Adrenal gland (tissue), 9 donors: ENCODE measurements at regions not wholly inside any gene's neighbourhood (a gene's known extent, or its start where the extent isn't known, plus 50 kb on each side); places are given as distances from the start of the nearest gene placed in this dataset.
"Not testable (repeated sequence)": the region's sequence is repeated elsewhere in the genome, so short reads cannot be mapped to it uniquely, and the experiment has no call there.

Source experiments
- DNase-seq, 7 donors: peaks; one replicate each; pipeline ENCODE4 v3.0.0-alpha.2; 2019 to 2020
- H3K27ac ChIP-seq, 5 donors: fragments of 200-600 bp; sonication (generic) in 4 of 5; 1 replicate in 3 of 5; 2 replicates in 2 of 5; pipeline versions ENCODE4 v1.5.1 to v1.8.0; 2016 to 2020; ENCODE audit warnings: mild to moderate bottlenecking in 1 of 5
- H3K27me3 ChIP-seq: fragments of 200-600 bp; 2 replicates; pipeline ENCODE4 v1.8.0; 2021
- H3K36me3 ChIP-seq, 2 donors: fragments of 200-600 bp; replicated peaks in 1 of 2; 1 replicate in 1 of 2; 2 replicates in 1 of 2; pipeline versions ENCODE4 v1.5.1 to v1.8.0; 2018 to 2022
- H3K4me1 ChIP-seq, 2 donors: fragments of 200-600 bp; replicated peaks in 1 of 2; 1 replicate in 1 of 2; 2 replicates in 1 of 2; pipeline versions ENCODE4 v1.5.1 to v1.8.0; 2018 to 2021
- H3K4me3 ChIP-seq, 4 donors: fragments of 200-600 bp; sonication (generic) in 3 of 4; one replicate each; pipeline ENCODE4 v1.5.1; 2016 to 2018
- H3K9me3 ChIP-seq, 3 donors: fragments of 200-600 bp; sonication (generic) in 1 of 3; replicated peaks in 1 of 3; 1 replicate in 2 of 3; 2 replicates in 1 of 3; pipeline versions ENCODE4 v1.5.1 to v1.8.0; 2016 to 2021
- POLR2A ChIP-seq, 2 donors: fragments of 450-650 bp; IDR thresholded peaks; one replicate each; pipeline ENCODE4 v1.6.1; 2017; ENCODE audit warnings: antibody characterized with exemption in 2 of 2, mild to moderate bottlenecking in 2 of 2, moderate library complexity in 1 of 2
- WGBS, 4 donors: extraction: QIAGEN DNeasy Blood & Tissue Kit in 2 of 4; methylation state at CpG; one replicate each; pipeline versions ENCODE4 v1.1.5 to v1.1.7; 2013 to 2017; 5-methylcytosine and 5-hydroxymethylcytosine counted together
- intact Hi-C, 2 donors: fragments of 100-400 bp; cut with DNase I; formaldehyde crosslinking; loops; one replicate each; pipeline versions ENCODE4 v1.14.1 to v1.15.0; 2022 to 2023
- TF ChIP-seq, protein P1 (sequence below), 6 experiments: fragments of 450-650 bp in 4 of 6; fragments of 200-600 bp in 2 of 6; sonication (generic) in 1 of 6; IDR thresholded peaks; 1 replicate in 5 of 6; 2 replicates in 1 of 6; pipeline versions ENCODE4 v1.5.1 to v1.8.0; 2016 to 2021; ENCODE audit warnings: antibody characterized with exemption in 6 of 6, mild to moderate bottlenecking in 2 of 6, moderate library complexity in 1 of 6
- donor health status: healthy with polysubstance abuse.
- donor health status: Bipolar disorder and iron deficiency.
- donor health status: DM: yes; HTN: yes; CAD: no.
- donor health status: DM: no; HTN: no; CAD: no.
- donor health status: DM: no; HTN: no; CAD: no.

DNA sequence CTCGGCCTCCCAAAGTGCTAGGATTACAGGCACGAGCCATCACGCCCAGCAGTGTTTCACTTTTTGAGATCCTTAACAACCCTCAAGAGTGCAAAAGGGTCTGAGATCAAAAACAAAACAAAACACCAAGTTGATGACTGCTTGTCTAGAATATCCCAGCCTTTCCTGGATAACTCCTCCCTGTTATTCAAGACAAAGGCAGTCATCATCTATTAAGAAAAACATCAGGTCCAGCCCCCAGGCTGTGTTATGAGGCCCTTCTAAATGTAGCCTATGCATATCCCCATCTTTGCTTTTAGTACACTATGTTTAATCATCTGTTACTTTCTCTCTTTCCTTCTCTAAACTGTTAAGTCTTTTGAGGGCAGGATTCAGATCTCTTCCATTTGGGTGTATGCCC lies 150.1 kb upstream of the FHIT start:
- DNase-seq: no peak
- Histone ChIP-seq H3K9me3 (no peaks in the 10 kb centered on the region), H3K36me3 (no peaks in the 10 kb centered on the region), H3K27me3 (no peaks in the 10 kb centered on the region), H3K4me1 (no peaks in the 10 kb centered on the region), H3K27ac (no peak overlapping the region), H3K4me3 (no peak overlapping the region)
- WGBS, 4 donors: 64 to 73% (median 70%) methylated on average over 3 of the region's 3 CpGs
- no peak for TF ChIP-seq POLR2A (IDR thresholded peaks at IDR 0.05)
- TF ChIP-seq, protein P1, sequence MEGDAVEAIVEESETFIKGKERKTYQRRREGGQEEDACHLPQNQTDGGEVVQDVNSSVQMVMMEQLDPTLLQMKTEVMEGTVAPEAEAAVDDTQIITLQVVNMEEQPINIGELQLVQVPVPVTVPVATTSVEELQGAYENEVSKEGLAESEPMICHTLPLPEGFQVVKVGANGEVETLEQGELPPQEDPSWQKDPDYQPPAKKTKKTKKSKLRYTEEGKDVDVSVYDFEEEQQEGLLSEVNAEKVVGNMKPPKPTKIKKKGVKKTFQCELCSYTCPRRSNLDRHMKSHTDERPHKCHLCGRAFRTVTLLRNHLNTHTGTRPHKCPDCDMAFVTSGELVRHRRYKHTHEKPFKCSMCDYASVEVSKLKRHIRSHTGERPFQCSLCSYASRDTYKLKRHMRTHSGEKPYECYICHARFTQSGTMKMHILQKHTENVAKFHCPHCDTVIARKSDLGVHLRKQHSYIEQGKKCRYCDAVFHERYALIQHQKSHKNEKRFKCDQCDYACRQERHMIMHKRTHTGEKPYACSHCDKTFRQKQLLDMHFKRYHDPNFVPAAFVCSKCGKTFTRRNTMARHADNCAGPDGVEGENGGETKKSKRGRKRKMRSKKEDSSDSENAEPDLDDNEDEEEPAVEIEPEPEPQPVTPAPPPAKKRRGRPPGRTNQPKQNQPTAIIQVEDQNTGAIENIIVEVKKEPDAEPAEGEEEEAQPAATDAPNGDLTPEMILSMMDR (IDR thresholded peaks at IDR 0.05): no peak
- intact Hi-C loops: no loop called here

DNA sequence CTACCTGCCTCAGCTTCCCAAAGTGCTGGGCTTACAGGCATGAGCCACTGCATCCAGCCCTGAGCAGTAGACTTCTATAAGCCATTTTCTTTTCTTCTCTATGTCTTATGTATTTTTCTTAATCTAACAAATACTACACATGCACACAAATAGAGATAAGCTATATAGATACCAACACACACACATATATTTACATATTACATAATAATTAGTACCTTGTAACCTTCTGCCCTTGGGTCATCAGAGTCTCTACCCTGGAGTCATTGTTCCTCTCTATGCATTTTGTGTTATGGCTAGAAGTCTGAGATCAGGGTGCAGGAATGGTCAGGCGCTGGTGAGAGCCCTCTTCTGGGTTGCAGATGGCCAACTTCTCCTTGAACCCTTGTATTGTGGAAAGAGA lies 154.0 kb upstream of the PTPRG start:
- intact Hi-C loops: no loop called here
- H3K27me3 ChIP-seq: no peaks in the 10 kb centered on the region
- no peak for DNase-seq
- no peaks in the 10 kb centered on the region for H3K4me1 ChIP-seq
- 90 to 100% (median 95%) methylated on average over 1 of the region's 1 CpG; no CpG with 5 or more reads in 1 of the 4 donors for WGBS, 4 donors
- H3K9me3 ChIP-seq: no peaks in the 10 kb centered on the region
- TF ChIP-seq, protein P1 (IDR thresholded peaks at IDR 0.05): no peak
- no peak for TF ChIP-seq POLR2A (IDR thresholded peaks at IDR 0.05)
- no peaks in the 10 kb centered on the region for H3K36me3 ChIP-seq
- no peak overlapping the region for H3K4me3 ChIP-seq
- no peak overlapping the region for H3K27ac ChIP-seq

DNA sequence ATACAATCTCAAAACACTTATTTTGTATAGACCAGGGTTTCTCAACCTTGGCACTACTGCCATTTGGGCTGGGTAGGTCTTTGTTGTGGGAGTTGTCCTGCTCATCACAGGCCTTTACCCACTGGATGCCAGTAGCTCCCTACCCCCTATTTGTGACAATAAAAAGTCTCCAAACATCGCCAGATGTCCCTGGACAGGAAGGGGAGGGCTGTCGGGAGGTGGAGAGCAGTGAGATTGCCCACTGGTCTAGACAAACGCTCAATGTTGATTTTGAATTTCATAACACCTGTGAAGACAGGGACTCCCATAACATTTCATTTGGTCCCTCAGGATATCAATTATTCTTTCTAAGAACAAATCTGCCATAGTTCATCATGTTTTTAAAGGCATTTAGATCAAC lies 151.7 kb upstream of the PTPRG start:
- no peaks in the 10 kb centered on the region for H3K4me1 ChIP-seq
- no peak overlapping the region for H3K4me3 ChIP-seq
- H3K36me3 ChIP-seq: no peaks in the 10 kb centered on the region
- 72 to 83% (median 75%) methylated on average over 3 of the region's 3 CpGs for WGBS, 4 donors
- H3K27ac ChIP-seq: no peak overlapping the region
- DNase-seq: no peak
- no peaks in the 10 kb centered on the region for H3K9me3 ChIP-seq
- no peaks in the 10 kb centered on the region for H3K27me3 ChIP-seq
- no peak for TF ChIP-seq POLR2A (IDR thresholded peaks at IDR 0.05)
- TF ChIP-seq, protein P1 (IDR thresholded peaks at IDR 0.05): no peak
- intact Hi-C loops: no loop called here

DNA sequence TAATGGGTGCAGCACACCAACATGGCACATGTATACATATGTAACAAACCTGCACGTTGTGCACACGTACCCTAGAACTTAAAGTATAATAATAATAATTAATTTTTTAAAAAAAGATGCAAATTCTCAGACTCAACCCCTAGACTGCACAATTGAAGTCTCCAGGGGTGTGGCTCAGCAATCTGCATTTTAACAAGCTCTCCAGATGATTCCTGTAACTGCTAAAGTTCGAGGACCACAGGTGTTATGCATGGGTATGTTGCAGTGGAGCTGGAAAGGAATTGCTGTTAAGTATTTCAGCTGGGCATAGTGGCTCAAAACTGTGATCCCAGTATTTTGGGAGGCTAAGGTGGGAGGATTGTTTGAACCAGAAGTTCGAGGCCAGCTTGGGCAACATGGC lies 151.0 kb upstream of the PTPRG start:
- H3K4me3 ChIP-seq, H3K4me1 ChIP-seq, H3K27ac ChIP-seq, H3K36me3 ChIP-seq, H3K9me3 ChIP-seq, DNase-seq, H3K27me3 ChIP-seq, intact Hi-C loops: not testable (repeated sequence)
- 54 to 86% (median 73%) methylated on average over 4 of the region's 4 CpGs for WGBS, 4 donors

DNA sequence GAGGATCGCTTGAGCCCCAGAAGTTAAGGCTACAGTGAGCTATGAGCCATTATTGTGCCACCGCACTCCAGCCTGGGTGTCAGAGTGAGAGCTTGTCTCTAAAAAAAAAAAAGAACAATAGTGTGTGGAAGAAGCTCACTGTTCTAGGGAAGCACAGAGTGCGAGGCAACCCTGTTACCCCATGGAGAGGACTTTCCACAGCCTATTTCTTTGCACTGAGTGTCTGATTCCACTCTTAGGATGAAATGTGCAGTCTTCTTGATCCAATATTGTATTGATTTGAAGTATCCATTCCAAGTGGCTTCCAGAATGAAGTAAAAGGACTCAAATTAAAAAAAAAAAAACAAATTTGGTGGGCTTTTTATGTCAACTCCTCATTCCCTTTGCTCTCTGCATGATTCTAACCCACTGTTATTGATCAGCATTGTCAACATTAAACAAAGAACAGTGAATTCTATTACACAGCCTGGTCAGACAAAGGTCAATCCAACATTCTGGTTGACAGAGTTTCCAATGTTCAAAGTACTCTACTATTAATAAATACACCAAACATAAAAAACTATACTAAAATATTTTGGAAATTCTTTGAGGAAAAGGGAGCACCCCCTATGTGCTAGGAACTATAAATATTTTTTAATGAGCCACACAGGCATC lies 150.2 kb upstream of the PTPRG start:
- intact Hi-C loops: no loop called here
- H3K4me3 ChIP-seq: no peak overlapping the region
- WGBS, 4 donors: 90 to 94% (median 92%) methylated on average over 3 of the region's 3 CpGs
- no peak overlapping the region for H3K27ac ChIP-seq
- no peaks in the 10 kb centered on the region for H3K9me3 ChIP-seq
- no peaks in the 10 kb centered on the region for H3K36me3 ChIP-seq
- no peak for DNase-seq
- no peaks in the 10 kb centered on the region for H3K27me3 ChIP-seq
- TF ChIP-seq, protein P1 (IDR thresholded peaks at IDR 0.05): no peak
- TF ChIP-seq POLR2A (IDR thresholded peaks at IDR 0.05): no peak
- no peaks in the 10 kb centered on the region for H3K4me1 ChIP-seq
